ENCODE measurements at regions not wholly inside any gene's neighbourhood (a gene's known extent, or its start where the extent isn't known, plus 50 kb on each side); places are given as distances from the start of the nearest gene placed in this dataset.

DNA sequence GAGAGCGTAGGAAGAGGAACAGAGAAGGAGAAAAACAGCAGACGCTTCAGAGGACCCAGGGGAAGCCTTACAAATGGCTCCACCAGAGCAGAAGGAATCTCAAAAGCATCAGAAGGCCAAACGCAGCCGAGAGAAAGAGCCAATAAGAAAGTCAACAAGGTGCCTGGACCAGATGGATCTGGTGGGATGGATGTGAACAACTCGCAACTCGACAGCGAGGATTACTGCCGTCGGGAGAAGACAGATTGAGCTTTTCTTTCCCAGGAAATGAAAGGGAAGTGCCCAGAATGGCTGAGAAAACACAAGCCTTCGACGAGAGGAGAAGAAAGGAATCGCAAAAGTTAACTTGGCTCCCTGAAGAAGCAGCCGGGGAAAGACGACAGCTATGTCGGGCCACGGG, 132.8 kb upstream of the MGMT start:
- no peak for DNase-seq (ENCODE audit: low spot score)

DNA sequence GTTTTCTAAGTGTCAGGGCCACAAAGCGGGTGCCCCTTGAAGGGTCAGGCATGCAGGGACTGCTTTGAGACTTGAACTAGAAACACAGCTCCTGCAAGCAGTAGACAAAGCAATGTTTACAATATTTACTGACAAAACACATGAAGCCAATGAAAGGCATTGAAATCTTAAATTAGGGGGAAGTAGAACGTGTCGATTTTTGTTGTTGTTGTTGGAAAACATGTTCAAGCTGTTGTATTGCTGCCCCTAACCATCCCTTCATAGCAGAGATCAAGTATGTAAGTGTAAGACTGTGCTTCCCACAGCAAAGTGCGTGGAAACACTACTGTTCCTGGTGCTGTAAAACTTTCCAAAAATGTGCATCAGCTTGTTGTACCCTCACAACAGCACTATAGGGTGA, 131.6 kb upstream of the MGMT start:
- no peak for DNase-seq (ENCODE audit: low spot score)

DNA sequence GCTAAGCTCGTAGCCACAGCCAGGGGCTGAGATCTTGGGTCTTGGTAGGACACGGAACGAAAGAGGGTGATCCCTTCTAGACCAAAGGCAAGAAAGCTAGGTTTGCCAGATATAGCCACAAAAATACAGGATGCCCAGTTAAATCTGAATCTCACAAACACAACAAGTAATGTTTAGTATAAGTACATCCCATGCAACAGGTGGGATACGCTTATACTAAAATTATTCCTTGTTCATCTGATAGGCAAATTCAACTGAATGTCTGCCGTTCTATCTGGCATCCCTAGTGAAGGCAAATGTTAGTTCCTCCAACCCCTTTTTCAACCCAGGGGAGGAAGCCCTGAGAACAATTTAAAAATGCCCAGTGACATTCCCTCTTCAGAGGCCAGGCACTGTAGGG, 131.1 kb upstream of the MGMT start:
- no peak for DNase-seq (ENCODE audit: low spot score)

DNA sequence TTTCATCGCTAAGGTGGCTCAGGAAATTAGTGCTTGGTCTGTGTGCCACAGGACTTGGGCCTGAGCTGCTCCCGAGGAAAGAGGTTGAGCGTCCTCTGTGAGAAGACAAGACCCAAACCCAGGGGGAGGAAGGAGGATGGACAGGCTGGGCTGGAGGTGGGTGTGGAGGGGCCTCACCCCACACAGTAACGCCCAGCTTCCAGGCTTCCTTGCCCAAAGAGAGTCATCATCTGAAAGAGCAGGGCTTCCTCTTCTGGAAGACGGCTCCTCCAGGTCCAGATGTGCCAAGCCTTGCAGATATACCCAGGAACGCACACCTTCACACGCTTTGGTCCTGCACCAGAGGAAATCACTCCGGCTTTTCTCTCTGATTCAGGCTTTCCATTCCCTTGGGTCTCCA, 127.8 kb upstream of the MGMT start:
- no peak for DNase-seq (ENCODE audit: low spot score)

DNA sequence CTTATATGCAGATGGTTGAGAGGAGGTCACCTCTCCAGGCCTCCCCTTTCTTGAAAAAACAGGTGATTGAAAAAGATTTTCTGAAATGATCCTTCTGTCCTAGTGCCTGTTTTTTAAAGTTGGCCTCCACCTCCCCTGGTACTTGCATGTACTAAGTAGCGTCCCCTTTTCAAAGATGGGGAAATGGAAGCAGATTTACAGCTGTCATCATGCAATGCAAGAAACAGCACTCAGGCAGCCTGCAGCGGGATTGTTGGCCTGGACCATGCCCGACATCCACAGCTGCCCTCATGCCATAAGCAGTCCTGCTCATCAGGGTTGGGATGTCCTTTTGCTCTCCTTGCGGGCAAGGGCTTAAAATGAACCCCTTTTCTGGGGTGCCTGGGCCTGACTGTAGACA, 127.2 kb upstream of the MGMT start:
- no peak for DNase-seq (ENCODE audit: low spot score)

DNA sequence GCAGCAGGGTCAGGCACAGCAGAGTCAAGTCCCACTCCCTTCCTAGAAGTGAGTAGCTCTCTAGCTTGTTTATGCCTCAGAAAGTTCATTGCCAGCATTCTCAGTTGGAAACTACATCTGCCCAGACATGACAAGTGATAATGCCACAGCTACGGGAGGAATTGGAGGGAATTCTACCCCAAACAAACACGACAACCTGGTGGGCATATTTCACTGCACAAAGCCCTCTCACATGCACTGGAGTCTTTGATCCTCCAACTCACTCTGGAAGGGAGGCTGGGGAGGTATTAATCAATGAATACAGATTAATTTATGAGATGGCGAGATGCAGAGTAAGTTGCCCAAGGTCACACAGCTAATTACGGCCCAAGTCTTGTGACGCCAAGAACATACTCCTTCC, 126.0 kb upstream of the MGMT start:
- no peak for DNase-seq (ENCODE audit: low spot score)

DNA sequence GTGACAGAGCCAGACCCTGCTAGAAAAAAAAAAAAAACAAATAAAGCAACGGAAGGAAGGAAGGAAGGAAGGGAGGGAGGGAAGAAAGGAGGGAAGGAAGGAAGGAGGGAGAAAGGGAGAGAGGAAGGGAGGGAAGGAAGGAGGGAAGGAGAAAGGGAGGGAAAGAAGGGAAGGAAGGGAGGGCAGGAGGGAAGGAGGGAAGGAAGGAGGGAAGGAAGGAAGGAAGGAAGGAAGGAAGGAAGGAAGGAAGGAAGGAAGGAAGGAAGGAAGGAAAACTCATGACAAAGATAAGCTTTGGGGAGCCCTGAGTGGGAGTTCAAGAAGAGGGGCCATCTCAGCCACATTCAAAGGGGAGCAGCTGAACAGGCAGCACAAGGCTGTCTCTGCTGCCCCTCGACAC, 124.7 kb upstream of the MGMT start:
- DNase-seq (ENCODE audit: low spot score) = no peak

DNA sequence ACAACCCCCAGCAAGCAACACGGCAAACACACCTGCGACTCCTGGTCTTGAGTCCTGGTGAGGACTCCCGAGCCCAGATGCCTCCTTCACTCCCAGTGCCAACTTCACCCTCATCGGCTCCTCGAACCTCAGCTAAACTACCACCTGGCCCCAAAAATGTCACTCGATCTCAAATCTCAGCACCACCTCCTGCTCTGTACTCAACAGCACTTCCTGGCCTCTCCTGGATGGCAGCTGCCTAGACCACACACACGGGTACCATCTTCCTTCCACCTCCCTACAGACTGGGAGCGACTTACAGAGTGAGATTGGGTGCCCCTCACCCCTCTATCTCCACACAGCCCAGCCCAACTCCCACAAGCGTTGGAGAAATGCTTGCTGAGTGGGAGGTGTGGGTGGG, 123.9 kb upstream of the MGMT start:
- no peak for DNase-seq (ENCODE audit: low spot score)

DNA sequence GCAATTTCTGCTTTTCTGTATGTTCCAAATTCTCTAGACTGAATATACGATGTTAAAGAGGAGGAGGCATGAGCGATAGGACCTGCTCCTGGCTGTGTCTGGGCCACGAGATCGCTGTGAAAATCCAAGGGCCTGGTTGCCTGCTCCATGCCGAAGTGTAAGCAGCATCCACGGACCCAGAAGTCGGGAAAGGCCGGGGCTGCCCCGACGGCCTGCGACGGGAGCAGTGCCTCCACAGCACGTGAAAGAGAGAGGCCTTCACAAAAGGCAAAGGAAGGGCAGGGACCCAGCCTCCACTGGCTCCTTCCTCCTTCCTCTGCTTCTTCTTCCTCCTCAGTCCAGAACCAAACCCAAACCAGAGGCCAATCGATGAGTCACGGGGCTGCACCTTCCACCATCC, 122.9 kb upstream of the MGMT start:
- no peak for DNase-seq (ENCODE audit: low spot score)

DNA sequence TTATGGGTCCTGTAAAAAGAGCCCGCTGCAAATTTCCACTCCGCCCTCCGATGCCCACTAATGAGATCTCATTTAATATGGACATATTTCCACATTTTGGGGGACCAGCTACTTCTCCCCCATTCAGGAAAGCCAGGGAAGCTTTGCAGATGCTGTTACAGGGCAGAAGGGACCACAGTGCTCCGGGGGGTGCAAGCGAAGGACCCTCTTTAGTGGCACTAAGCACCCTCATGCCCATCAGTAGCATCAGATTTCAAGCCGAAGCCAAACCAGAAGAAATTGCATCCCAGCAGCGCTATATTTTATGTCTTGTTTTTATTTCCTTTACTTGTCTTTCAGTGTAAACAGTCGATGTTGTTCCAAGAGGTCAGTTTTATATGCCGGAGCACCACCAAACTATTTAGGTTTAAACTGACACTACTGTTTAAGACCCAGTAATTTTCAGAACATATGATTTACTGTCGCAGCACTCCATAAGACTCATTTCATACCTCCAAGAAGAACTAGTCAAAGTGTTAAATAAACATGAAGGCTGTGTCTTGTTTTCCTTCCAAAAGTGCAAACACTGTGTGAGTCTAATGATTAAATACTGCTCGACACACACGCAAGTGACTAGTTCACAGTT, 122.2 kb upstream of the MGMT start:
- DNase-seq (ENCODE audit: low spot score) = no peak

DNA sequence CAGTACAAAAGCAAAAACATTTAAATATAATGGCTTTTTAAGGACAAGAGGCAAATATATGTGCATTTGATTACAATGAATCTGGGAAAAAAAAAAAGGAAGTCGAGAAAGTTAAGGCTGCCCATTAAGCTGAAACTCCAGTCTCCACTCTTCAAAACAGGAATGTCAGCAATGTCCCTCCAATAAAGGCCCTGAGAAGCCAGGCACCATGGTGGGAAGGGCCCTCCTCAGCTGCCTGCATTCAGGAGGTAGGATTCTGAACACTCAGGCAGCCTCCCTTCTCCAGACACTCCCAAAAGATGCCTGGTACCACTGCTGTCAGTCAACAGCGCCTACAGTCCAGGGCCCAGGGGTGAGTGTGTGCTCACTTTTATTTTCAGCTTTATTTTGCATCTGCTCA, 121.3 kb upstream of the MGMT start:
- DNase-seq (ENCODE audit: low spot score) = no peak

DNA sequence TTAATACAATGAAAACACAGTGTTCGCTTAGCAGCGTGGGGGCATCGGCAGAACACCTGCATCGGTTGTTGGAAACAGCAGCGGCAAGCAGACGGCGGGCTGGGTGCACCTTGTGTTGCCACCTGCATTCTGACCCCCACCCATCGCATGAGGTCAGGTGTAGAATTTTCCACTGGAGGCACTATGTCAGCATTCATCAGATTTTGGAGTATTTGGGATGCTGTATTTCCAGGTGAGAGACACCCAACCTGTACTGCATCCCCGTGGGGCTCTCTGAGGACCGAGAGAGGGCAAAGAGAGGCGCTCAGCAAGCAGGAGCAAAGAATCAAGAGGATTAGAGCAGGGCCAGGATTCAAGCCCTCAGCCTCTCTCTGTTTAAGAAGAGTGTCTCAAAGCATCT, 116.4 kb upstream of the MGMT start:
- DNase-seq (ENCODE audit: low spot score) = no peak

DNA sequence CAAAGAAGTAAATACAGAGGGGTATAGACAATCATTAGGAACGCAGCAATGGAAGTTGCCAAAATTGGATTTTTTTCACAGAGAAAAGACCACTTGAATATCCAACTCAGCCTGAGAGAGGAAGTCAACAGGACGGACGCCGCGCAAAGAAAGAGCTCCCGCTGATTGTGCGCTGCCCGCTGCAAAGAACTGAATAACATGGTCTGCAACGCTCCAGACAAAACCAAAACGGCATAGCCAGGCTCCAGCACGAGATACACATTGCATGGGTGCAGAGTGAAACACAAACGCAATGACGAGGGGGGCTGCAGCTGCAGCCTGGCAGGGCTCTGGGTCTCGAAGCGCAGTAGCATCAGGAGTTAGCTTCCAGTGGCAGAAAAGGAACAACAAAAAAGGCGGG, 113.9 kb upstream of the MGMT start:
- no peak for DNase-seq (ENCODE audit: low spot score)

DNA sequence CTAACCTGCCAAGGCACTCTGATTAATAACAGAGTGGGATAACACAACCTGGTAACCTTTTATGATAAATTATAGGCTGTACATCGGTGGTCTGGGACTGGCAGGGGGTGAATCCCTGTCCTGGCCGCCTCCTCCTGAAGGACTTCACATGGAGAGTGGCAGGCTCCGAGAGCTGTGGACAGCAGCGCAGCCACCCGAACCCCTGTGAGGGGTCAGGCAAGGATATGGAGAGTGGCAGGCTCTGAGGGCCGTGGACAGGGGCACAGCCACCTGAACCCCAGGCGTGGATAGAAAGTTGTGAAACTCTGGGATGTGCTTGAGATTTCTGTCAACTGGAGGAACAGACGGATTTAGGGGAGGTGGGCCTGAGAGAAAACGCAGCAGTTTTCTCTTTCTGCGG, 107.0 kb upstream of the MGMT start:
- no peak for DNase-seq (ENCODE audit: low spot score)

DNA sequence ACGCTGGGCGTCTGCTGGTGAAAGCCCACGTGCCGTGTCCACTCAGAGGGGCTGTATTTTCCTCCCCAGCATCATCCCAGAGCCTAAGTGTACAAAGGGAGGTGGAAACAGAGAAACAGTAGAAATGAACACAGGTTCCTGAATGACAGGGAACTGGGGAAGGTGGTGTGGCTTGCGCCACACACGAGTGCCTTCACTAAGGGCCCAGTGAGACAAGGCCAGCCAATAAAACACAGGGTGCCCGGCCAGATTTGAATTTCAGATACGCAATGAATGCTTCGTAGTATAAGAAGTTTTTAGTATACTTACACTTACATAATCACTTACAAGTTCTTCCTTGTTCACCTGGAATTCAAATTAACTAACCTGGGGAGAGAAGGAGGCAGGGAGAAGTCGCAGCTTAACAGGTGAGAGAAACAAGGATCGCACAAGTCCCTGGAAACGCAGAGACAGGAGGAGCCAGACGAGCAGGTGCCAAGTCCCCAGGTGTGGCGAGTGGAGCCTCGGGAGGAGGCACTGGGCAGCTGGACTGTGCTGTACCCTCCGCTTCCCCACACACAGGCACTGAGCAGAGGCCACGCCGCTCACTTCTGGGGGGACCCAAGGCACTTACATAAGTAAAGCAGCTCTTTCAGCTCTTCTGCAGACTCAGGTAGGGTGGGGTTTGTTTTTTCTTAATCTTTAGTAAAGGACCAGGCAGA, 105.2 kb upstream of the MGMT start:
- no peak for DNase-seq (ENCODE audit: low spot score)

DNA sequence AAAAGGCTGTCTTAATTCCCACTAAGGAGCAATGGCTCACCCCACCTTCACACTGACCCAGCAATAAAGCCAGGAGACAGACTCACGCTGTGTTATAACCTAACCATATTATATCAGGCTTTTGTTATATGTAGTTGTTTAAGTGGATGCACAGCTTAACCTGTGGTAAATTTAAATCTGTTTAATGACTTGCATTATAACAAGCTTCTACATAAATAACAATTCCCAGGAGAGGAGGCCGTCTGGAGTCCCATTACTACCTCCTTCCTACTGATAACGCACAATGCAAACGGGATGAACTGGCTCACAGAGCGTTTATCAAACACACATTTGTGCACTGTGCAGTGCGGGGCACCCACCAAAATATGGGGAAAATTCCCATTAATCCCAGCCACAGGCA, 102.1 kb upstream of the MGMT start:
- no peak for DNase-seq (ENCODE audit: low spot score)

DNA sequence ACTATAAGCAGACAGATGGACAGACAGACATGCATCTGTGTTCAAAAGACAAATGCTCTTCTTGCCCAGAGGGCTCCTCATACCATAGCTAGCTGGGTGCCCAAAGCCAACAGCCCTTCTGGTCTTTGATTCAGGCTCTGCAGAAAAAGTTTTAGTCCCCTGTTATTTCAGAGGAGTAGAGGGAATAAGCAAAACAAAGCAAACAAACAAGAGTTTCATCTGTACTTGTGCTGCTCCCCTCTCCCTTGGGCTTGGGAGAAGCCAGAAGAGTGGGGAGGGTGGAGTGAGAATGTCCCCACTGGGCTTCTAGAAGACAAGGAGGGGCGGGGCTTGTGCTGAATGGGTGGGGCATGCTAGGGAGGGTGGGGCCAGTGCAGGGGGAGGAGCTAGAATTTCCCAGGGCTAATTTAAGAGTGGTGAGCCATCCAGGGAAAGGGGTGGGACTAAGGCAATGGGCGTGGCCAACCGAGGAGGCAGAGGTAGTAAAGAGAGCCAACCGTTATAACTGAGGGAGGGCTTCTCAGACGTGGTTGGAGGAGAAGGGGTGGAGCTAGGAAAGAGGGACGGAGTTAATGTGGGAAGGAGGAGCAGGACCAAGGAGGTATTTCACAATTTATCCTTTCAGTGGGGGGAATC, 101.2 kb upstream of the MGMT start:
- DNase-seq (ENCODE audit: low spot score) = no peak

DNA sequence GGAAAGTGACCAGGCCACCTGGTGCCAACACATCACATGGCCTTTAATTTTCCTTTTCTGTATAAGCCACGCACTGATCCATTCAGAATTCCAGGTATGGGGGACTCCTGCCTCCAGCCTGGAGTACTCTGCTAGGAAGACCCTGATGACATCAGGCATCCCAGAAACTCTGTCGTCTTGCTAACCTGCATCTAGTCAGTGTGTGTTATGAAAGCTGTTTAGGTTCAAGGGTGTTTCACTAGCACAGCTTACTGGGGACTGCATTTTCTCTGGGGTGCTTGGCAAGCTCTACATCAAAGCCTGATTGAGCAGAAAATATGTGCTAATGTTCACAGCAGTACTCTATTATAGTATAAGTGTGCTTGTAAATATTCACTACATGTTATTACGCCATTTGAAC, 100.6 kb upstream of the MGMT start:
- no peak for DNase-seq (ENCODE audit: low spot score)

DNA sequence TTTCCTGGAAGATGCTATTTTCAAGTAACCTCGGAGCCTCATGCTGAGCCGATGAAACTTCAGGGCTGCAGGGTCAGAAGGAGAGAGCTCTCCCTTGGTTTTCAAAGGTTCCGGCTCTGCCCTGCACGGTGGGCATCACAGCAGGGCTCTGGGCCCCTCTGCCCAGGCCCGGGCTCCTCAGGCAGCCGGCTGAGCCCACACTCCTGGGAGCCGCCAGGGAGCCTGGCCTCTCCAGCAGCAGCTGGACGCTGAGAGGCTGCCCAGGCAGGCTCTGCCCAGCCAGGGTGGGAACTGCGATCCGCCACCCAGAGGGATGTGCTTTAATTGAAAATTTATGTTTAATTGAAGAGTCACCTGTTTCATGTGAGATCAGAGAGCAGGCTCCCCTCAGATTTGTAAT, 97.5 kb upstream of the MGMT start:
- DNase-seq (ENCODE audit: low spot score) = no peak

DNA sequence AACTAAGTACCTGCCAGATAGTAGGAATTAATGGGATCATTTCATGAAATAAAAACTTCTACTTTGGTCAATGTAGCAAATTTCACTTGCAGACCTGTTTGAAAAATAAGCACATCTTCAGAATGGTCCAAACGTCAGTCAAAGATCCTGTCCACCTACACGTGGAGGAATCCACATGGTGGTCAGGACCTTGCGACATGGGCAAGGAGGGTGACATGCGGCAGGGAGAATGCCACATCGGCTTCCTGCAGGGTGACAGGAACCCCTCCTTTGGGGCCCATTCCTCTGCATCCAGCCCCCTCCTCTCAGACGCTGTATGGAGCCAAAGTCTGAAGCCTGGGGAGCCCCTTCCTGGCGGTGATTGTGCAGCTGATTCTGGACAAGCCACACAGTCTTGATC, 95.5 kb upstream of the MGMT start:
- no peak for DNase-seq (ENCODE audit: low spot score)

DNA sequence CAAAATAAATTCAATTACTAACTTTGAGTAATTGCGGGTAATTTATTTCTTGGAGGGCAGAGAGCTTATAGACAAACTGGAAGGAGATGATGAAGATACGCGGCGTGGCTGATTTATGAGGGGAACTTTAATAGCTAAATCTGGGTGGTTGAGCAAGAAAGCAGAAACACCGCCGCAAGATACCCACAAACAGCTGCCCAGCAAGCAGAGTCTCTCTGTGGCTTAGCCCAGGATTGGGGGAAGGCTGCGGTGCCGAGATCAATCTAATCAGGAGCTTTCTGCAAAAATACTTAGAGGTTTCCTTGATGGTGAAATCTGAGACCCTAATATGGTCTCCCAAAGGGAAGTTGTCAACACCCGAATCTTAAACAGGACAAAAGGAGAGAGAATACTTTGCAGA, 94.9 kb upstream of the MGMT start:
- DNase-seq (ENCODE audit: low spot score) = no peak

DNA sequence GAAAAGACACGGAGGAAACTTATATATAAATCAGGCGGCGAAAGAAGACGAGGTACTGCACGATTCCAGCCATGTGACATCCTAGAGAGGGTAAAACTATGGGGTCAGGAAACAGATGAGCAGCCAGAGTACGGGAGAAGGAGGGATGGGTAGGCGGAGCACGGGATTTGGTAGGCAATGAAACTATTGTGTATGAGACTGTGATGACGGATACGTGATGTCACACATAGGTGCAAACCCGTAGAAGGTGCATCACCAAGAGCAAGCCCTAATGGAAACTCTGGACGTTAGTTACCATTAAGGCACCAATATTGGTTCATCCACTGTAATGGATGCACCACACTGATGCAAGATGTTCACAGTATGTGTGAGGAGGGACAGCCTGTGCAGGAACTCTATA, 93.8 kb upstream of the MGMT start:
- DNase-seq (ENCODE audit: low spot score) = no peak

DNA sequence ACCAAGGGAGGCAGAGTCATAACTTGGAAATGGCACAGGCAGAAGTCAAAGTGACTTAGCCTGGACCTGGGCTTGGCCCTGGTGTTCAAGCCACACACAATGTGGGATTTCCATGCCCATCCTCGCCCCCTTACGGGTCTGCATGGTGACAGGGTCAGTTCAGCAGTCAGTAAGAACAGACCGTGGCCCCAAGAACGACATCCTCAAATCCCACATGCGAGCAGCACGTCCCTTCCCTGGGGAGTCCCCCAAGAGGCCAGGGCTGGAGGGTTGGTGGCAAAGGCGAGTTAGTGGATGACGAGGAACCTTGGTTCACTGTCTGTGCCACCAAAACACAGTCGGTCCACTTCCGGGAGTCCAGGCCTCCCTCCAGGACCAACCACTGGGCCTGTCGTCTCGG, 93.3 kb upstream of the MGMT start:
- no peak for DNase-seq (ENCODE audit: low spot score)

DNA sequence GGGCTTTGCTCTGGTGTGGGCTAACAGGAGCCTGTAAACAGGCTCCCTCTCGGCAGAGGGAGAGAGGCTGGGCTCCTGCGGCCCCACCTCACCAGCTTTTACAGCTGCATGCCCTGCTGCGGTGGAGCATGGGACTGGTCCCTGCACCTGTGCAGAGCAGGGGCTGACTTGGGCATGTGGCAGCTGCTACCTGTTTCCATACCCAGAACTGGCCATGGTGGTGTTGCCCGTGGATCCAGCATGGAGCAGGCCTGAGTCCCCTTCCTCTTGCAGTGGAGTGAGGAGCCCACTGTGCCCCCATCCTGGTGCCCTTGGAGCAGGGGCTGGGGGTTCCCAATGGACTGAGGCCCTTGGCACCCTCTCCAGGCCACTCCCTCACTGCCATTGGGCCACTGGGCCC, 91.9 kb upstream of the MGMT start:
- no peak for DNase-seq (ENCODE audit: low spot score)

All from globus pallidus (tissue), 1 donor.